B cell (primary cell): ENCODE measurements at regions not wholly inside any gene's neighbourhood (a gene's known extent, or its start where the extent isn't known, plus 50 kb on each side); places are given as distances from the start of the nearest gene placed in this dataset.

Experiments
- ATAC-seq: fragments of 200-7000 bp; cut with Tn5 transposase; one replicate; pipeline ENCODE4 v1.10.0; 2021; ENCODE audit warnings: low read depth, mild to moderate bottlenecking, moderate number of reproducible peaks, moderate library complexity
- CTCF ChIA-PET: fragments of 350-600 bp; sonication (Branson Sonifier 250); formaldehyde crosslinking; loops from one replicate; lab custom pipeline; 2021; ENCODE audit warnings: antibody characterized with exemption, inconsistent platforms; lab: Charles Lee
- POLR2A ChIA-PET: fragments of 350-600 bp; sonication (Branson Sonifier 250); formaldehyde crosslinking; loops from one replicate; lab custom pipeline; 2021; ENCODE audit warnings: antibody characterized with exemption; lab: Charles Lee
- DNase-seq: peaks from one replicate; pipeline ENCODE4 v3.0.0; 2013
- H2AFZ ChIP-seq: 2 replicates; pipeline ENCODE4 v1.6.1; 2012; ENCODE audit warnings: mild to moderate bottlenecking, low read depth, low read length; ENCODE audit not compliant: insufficient read depth, poor library complexity, severe bottlenecking
- H3K27ac ChIP-seq, 2 donors: 1 replicate in 1 of 2; 2 replicates in 1 of 2; pipeline ENCODE4 v1.5.1; 2012 to 2013; ENCODE audit warnings: low read length in 2 of 2, mild to moderate bottlenecking in 2 of 2, moderate library complexity in 1 of 2
- H3K27me3 ChIP-seq, 4 experiments: fragments of 200-600 bp in 1 of 4; sonication (generic) in 1 of 4; replicated peaks in 1 of 4; 1 replicate in 2 of 4; 2 replicates in 2 of 4; pipeline versions ENCODE4 v1.6.1 to v1.7.0; 2013 to 2016; ENCODE audit warnings: low read length in 3 of 4, mild to moderate bottlenecking in 2 of 4, mixed read lengths in 1 of 4, moderate library complexity in 1 of 4; ENCODE audit not compliant: insufficient read depth in 4 of 4, control insufficient read depth in 3 of 4; ENCODE audit errors: control extremely low read depth in 1 of 4
- H3K36me3 ChIP-seq, 2 experiments: replicated peaks in 1 of 2; 1 replicate in 1 of 2; 2 replicates in 1 of 2; pipeline versions ENCODE4 v1.6.1 to v1.7.1; 2013; ENCODE audit warnings: low read length in 1 of 2; ENCODE audit not compliant: insufficient read depth in 2 of 2, control insufficient read depth in 1 of 2; ENCODE audit errors: control extremely low read depth in 1 of 2, extremely low read depth in 1 of 2
- H3K4me1 ChIP-seq, 2 donors: fragments of 200-600 bp in 1 of 2; sonication (generic) in 1 of 2; 1 replicate in 1 of 2; 2 replicates in 1 of 2; pipeline versions ENCODE4 v1.5.1 to v1.6.1; 2013 to 2017; ENCODE audit warnings: low read length in 2 of 2; ENCODE audit not compliant: control insufficient read depth in 2 of 2, insufficient read depth in 2 of 2
- H3K4me2 ChIP-seq: replicated peaks from 2 replicates; pipeline ENCODE3; 2012; ENCODE audit warnings: mild to moderate bottlenecking, low read depth, low read length; ENCODE audit not compliant: poor library complexity, severe bottlenecking
- H3K4me3 ChIP-seq, 5 experiments: fragments of 200-600 bp in 1 of 5; sonication (generic) in 1 of 5; 1 replicate in 3 of 5; 2 replicates in 2 of 5; pipeline versions ENCODE4 v1.5.1 to v1.7.0; 2011 to 2016; ENCODE audit warnings: low read length in 4 of 5, mild to moderate bottlenecking in 4 of 5, low read depth in 2 of 5, control low read depth in 1 of 5, moderate library complexity in 1 of 5; ENCODE audit not compliant: insufficient read depth in 1 of 5; ENCODE audit errors: control extremely low read depth in 1 of 5, extremely low read depth in 1 of 5
- H3K79me2 ChIP-seq: fragments of 200-600 bp; sonication (generic); one replicate; pipeline ENCODE4 v1.6.0; 2016; ENCODE audit warnings: low read length; ENCODE audit not compliant: control insufficient read depth, insufficient read depth
- H3K9ac ChIP-seq: fragments of 200-600 bp; sonication (generic); 2 replicates; pipeline ENCODE4 v1.6.1; 2017; ENCODE audit warnings: mild to moderate bottlenecking, low read length, moderate library complexity
- H3K9me3 ChIP-seq, 3 donors: one replicate each; pipeline versions ENCODE4 v1.6.1 to v1.7.1; 2013; ENCODE audit warnings: low read length in 2 of 3; ENCODE audit not compliant: control insufficient read depth in 2 of 3, insufficient read depth in 1 of 3; ENCODE audit errors: control extremely low read depth in 1 of 3
- H4K20me1 ChIP-seq: 2 replicates; pipeline ENCODE4 v1.6.0; 2012; ENCODE audit warnings: mild to moderate bottlenecking, low read length; ENCODE audit not compliant: insufficient read depth, control insufficient read depth, poor library complexity, severe bottlenecking
- H3K27ac Mint-ChIP-seq: one replicate; pipeline ENCODE4 v1.8.0; 2021; ENCODE audit warnings: mixed read lengths
- H3K27me3 Mint-ChIP-seq: one replicate; pipeline ENCODE4 v1.8.0; 2021; ENCODE audit warnings: mixed read lengths
- H3K4me1 Mint-ChIP-seq: one replicate; pipeline ENCODE4 v1.8.0; 2021; ENCODE audit warnings: mixed read lengths
- H3K4me3 Mint-ChIP-seq: one replicate; pipeline ENCODE4 v1.8.0; 2021; ENCODE audit warnings: mixed read lengths
- H3K9me3 Mint-ChIP-seq: one replicate; pipeline ENCODE4 v1.8.0; 2022; ENCODE audit warnings: mixed read lengths; ENCODE audit not compliant: insufficient read depth
- EZH2 ChIP-seq: IDR thresholded peaks from 2 replicates; pipeline ENCODE4 v1.6.1; 2012; ENCODE audit warnings: borderline replicate concordance, low read depth, mild to moderate bottlenecking, moderate library complexity, low read length; ENCODE audit not compliant: insufficient read depth, poor library complexity, severe bottlenecking
- WGBS: methylation state at CpG from one replicate; pipeline ENCODE4 v1.1.5; 2013; ENCODE audit warnings: missing lambda C conversion rate; ENCODE audit not compliant: insufficient coverage; 5-methylcytosine and 5-hydroxymethylcytosine counted together
- intact Hi-C: fragments of 100-400 bp; cut with micrococcal nuclease; formaldehyde crosslinking; loops from one replicate; pipeline ENCODE4 v1.10.0; 2022
- TF ChIP-seq, protein P1 (sequence below): fragments of 200-600 bp; IDR thresholded peaks from one replicate; pipeline ENCODE4 v1.8.0; 2022; ENCODE audit warnings: antibody characterized with exemption, mild to moderate bottlenecking

DNA sequence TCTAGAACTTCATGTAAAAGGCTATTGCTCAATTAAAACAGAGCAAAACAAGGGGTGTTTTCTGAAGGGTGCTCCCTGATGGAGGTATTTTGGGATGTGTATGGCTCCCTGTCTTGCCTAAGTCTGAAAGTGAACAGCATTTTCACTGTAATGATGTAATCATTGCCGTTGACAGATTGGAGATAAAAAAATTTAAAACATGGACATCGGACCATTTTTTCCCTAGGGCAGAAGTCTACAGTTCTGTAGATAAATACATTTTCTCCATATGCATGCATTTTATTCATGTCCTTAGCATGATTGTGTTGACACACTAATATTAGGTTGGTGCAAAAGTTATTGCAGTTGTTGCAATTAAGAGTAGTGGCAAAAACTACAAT lies 85.1 kb upstream of the ATXN1 start:
- Histone ChIP-seq H3K27ac (no peak overlapping the region), H3K79me2 (no peaks in the 10 kb centered on the region), H4K20me1 (no peaks in the 10 kb centered on the region), H3K9me3 (no peaks in the 10 kb centered on the region), H3K27me3 (peaks cover 0 to 5% (median 1%) of the 10 kb centered on the region in 4 experiments), H3K4me2 (no peak overlapping the region), H3K36me3 (no peaks in the 10 kb centered on the region), H2AFZ (no peak overlapping the region), H3K9ac (no peak overlapping the region), H3K4me3 (no peak overlapping the region), H3K4me1 (no peaks in the 10 kb centered on the region)
- ChIA-PET POLR2A (no interaction called here), CTCF (no interaction called here)
- no peak overlapping the region for H3K4me3 Mint-ChIP-seq
- ATAC-seq: no peak
- no peaks in the 10 kb centered on the region for H3K9me3 Mint-ChIP-seq
- H3K27ac Mint-ChIP-seq: no peak overlapping the region
- no peaks in the 10 kb centered on the region for H3K4me1 Mint-ChIP-seq
- no CpG with 5 or more reads among the region's 2 CpGs for WGBS
- H3K27me3 Mint-ChIP-seq: peaks cover 28% of the 10 kb centered on the region
- intact Hi-C loops: no loop called here
- no peak for TF ChIP-seq EZH2
- TF ChIP-seq, protein P1, sequence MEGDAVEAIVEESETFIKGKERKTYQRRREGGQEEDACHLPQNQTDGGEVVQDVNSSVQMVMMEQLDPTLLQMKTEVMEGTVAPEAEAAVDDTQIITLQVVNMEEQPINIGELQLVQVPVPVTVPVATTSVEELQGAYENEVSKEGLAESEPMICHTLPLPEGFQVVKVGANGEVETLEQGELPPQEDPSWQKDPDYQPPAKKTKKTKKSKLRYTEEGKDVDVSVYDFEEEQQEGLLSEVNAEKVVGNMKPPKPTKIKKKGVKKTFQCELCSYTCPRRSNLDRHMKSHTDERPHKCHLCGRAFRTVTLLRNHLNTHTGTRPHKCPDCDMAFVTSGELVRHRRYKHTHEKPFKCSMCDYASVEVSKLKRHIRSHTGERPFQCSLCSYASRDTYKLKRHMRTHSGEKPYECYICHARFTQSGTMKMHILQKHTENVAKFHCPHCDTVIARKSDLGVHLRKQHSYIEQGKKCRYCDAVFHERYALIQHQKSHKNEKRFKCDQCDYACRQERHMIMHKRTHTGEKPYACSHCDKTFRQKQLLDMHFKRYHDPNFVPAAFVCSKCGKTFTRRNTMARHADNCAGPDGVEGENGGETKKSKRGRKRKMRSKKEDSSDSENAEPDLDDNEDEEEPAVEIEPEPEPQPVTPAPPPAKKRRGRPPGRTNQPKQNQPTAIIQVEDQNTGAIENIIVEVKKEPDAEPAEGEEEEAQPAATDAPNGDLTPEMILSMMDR: no peak
- DNase-seq: no peak

DNA sequence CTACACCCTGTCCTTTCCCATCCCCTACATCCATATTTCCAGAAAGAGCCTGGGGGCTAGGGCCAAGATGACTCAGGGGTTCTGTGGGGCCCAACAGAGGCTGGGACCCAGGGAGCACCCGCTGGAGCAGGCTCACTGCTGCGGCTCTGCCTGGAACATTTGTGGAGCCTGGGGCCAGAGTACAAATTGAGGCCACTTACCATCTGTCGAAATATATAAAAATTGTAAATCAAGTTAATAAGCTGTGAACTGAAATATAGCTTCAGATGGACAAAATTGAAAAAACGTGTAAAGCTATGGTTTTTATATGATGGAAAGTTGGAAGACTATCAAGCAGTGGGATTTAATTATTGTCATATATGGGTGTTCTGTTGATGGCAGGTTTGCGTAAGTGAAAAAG lies 82.9 kb upstream of the ATXN1 start:
- whole genome bisulfite sequencing: 86% methylated on average over 5 of the region's 5 CpGs
- H3K9ac ChIP-seq: no peak overlapping the region
- peaks cover 13% of the 10 kb centered on the region for H3K27me3 Mint-ChIP-seq
- H3K27ac ChIP-seq: no peak overlapping the region
- no peak overlapping the region for H3K27ac Mint-ChIP-seq
- H3K4me1 Mint-ChIP-seq: no peaks in the 10 kb centered on the region
- DNase-seq (no peak), ATAC-seq (no peak)
- no peak overlapping the region for H3K4me2 ChIP-seq
- H3K36me3 ChIP-seq: no peaks in the 10 kb centered on the region
- intact Hi-C loops: no loop called here
- no peaks in the 10 kb centered on the region for H4K20me1 ChIP-seq
- no peak overlapping the region for H3K4me3 ChIP-seq
- ChIA-PET CTCF (no interaction called here), POLR2A (no interaction called here)
- no peaks in the 10 kb centered on the region for H3K9me3 ChIP-seq
- no peaks in the 10 kb centered on the region for H3K79me2 ChIP-seq
- H3K9me3 Mint-ChIP-seq: no peaks in the 10 kb centered on the region
- no peaks in the 10 kb centered on the region for H3K27me3 ChIP-seq
- no peak overlapping the region for H3K4me3 Mint-ChIP-seq
- TF ChIP-seq, protein P1: no peak
- TF ChIP-seq EZH2: no peak
- H3K4me1 ChIP-seq: no peaks in the 10 kb centered on the region
- no peak overlapping the region for H2AFZ ChIP-seq
